ENCODE measurements at regions not wholly inside any gene's neighbourhood (a gene's known extent, or its start where the extent isn't known, plus 50 kb on each side); places are given as distances from the start of the nearest gene placed in this dataset.

DNA sequence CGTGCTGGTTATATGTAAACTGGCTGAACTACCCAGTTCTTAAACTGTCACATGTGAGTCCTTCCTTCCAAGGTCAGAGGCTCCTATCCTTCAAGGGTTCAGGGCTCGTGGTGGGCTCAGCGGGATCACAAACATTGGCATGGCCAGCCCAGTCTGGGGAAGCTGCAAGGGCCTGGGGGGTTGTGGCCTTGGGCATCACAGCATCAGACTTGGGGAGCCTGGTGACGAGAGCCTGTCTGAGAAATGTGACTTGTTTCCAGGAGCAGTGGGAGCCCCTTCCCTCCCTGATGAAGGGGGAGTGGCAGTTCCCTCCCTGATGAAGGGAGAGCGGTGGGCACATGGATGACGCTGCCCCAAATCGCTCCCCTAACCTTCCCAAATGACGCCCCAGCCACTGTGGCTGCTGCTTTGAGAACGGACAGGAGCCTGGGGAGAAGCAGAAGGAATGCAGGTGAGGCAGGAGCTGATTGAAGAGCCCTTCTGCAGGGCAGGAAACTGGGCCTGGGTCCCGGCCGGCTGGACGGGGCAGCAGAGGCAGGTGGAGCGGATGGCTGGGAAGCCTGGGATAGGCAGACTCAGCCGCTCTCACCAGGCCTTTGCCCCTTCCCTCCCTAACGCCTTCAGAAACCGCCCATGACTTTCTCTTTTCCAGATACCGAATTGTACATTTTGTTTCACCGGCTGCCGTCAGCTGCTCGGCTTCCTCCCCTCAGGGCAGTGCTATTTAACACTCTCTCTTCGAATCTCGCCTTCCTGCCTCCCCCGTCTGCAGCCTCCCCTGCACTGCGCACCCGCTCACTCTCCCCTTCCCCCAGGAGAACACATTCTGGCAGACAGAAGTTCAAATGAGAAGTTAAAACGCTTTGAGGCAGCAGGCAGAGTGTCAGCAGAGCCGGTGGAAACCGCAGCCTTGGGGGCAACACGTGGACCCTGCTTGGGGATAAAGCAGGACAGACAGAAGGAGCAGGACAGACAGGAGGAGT is 1486.7 kb downstream of the BRD1 start:
- no peak for DNase-seq (ENCODE audit: low spot score)

DNA sequence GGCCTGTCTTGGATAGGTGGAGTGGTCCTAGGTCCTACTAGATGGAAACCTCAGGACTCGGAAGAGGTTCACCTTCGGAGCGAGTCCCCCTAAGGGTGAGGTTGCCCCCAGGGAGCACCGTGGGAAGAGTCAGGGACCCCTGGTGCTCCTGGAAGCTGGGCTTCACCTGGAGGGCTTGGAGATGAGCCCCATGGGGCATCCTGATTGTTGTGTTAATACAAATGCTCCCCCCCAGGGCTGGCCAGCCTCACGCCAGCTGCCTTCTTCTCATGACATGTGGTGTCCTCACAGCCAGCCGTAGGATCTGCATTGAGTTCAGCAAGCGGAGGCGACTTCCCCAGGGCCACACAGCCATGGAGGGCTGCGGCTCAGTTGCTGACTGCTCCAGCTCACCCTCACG is 1487.5 kb downstream of the BRD1 start:
- DNase-seq (ENCODE audit: low spot score) = no peak

GRCh38 chr22:48338793-48339705 is 1488.6 kb downstream of the BRD1 start:
- no peak for DNase-seq (ENCODE audit: low spot score)

- DNase-seq (ENCODE audit: low spot score) = no peak
These were observed 1489.5 kb downstream of the BRD1 start for GRCh38 chr22:48337957-48338792.

- DNase-seq (ENCODE audit: low spot score) = no peak
These were observed 1491.2 kb downstream of the BRD1 start for GRCh38 chr22:48336339-48337060.

GRCh38 chr22:48335442-48336139 is 1492.1 kb downstream of the BRD1 start:
- no peak for DNase-seq (ENCODE audit: low spot score)

DNA sequence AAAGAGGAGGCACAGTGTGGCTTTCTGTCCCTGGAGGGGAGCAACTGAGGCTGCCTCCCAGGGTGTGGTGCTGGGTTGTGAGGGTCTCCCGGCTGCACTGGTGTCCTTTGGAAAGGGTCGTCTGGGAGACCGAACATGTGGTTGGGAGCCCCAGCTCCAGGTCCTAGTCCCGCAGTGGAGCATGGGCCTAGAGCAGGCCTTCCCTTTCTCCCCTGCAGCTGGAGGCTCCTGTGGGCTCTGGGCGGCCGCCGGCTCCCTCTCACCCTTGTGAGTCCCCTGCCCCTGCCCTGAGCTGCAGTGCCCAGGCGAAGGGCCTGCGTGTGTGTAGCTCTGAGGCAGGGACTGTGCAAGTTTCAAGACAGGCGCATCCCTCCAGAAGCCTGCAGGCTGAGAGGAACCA is 1492.7 kb downstream of the BRD1 start:
- no peak for DNase-seq (ENCODE audit: low spot score)

- no peak for DNase-seq (ENCODE audit: low spot score)
These were observed 1493.6 kb downstream of the BRD1 start for GRCh38 chr22:48333816-48334735.

DNA sequence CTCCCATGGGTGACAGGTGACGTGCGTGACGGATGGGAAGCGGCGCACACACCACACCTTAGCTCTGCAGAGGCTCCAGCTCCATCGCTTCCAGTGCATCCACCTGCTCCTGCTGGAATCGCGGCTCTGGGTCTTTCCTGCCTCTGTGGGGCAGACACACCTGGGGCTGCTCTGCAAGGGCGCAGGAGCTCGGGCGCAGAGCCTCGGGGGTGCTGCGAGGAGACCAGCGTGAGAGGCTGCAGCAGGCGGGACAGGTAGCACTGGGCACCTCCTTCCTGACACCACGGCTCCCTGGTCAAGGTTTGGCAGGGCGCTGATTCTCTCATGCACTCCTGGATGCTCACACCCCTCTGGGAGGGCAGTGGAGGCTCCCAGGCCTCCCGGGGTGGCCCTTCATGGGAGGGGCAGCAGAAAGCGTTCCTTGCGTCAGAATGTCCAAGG is 1494.3 kb downstream of the BRD1 start:
- DNase-seq (ENCODE audit: low spot score) = no peak

- DNase-seq (ENCODE audit: low spot score) = no peak
These were observed 1495.0 kb downstream of the BRD1 start for GRCh38 chr22:48332438-48333322.

DNA sequence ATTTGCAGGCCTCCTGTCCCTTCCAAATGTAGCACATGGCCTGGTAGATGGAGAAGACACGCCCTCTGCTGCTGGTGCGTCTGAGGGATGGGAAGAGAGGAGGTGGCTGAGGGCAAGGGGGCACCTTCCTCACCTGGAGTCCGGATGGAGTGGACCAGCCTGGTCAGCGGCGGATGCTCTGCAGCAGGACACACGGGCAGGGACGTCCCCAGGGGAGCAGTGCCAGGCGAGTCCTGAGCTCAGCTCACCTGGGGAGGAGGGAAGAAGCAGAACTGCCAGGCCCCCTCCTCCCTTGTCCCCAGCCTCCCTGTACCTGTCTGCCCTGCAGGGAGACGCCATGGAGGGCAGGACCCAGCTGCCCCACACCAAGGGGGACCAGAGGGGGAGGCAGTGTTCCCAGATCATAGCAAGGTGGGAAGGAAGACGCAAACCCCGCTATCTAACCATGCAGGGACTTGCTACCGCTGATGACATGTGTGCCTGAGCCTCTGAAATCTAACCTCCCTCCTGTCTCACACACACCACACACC is 1495.9 kb downstream of the BRD1 start:
- DNase-seq (ENCODE audit: low spot score) = no peak

- no peak for DNase-seq (ENCODE audit: low spot score)
These were observed 1496.4 kb downstream of the BRD1 start for GRCh38 chr22:48331266-48331665.

- no peak for DNase-seq (ENCODE audit: low spot score)
These were observed 1500.0 kb downstream of the BRD1 start for GRCh38 chr22:48327721-48328120.

DNA sequence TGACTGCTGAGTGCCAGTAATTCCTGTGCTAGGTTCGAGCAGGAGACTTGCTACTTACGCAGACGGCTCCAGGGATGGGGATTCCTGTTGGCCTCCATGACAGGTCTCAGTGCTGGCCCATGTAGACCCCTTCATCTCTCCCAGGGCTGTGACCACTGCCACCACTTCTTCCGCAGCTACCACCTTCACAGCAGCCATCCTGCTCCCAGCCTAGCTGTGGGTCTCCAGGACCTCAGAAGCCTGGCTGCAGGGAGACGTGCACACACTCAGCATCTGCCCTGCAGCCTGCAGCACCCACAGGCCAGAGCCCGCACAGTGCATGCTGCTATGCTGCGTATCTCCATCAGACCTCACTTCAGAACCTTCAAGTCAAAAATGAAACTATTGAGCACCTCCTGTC is 1503.9 kb downstream of the BRD1 start:
- DNase-seq (ENCODE audit: low spot score) = no peak

DNA sequence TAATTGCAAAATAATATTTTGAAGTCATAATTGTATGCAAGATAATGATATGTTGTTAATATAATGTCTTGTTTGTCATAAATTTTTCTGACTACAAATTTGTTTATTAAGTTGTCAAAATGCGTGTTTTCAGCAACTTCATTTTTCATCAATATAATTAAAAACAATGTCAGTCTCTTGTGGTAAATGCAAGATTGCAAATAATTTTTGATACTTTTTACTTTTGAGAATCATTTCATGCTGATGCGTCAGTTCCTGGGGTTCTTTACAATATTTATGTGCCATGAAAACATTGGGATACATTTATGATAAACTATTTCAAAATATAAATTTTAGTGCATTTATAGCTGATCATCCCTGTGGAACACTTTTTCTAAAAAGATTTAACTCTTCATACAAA is 1504.8 kb downstream of the BRD1 start:
- no peak for DNase-seq (ENCODE audit: low spot score)

- DNase-seq (ENCODE audit: low spot score) = no peak
These were observed 1505.6 kb downstream of the BRD1 start for GRCh38 chr22:48321986-48322545.

GRCh38 chr22:48320683-48321451 is 1506.8 kb downstream of the BRD1 start:
- no peak for DNase-seq (ENCODE audit: low spot score)

All from SW480 (cell line).